OCI-LY3 (cell line): ENCODE measurements at regions not wholly inside any gene's neighbourhood (a gene's known extent, or its start where the extent isn't known, plus 50 kb on each side); places are given as distances from the start of the nearest gene placed in this dataset.

Experiments
- H2AFZ ChIP-seq: fragments of 200-600, 300-600 bp; shearing (Covaris generic); 2 replicates; pipeline ENCODE4 v1.6.0; 2014; ENCODE audit warnings: antibody characterized with exemption, low read depth, low read length
- H3K27ac ChIP-seq: fragments of 200-600, 300-600 bp; sonication (generic); 2 replicates; pipeline ENCODE4 v1.5.1; 2014; ENCODE audit warnings: mild to moderate bottlenecking, low read length, moderate library complexity, mixed read lengths
- H3K27me3 ChIP-seq: fragments of 200-600, 300-600 bp; sonication (generic); 2 replicates; pipeline ENCODE4 v1.6.1; 2014; ENCODE audit warnings: low read depth, low read length, mixed read lengths
- H3K36me3 ChIP-seq: fragments of 200-600, 300-600 bp; sonication (generic); replicated peaks from 2 replicates; pipeline ENCODE3; 2014; ENCODE audit warnings: low read depth, low read length, mixed read lengths
- H3K4me1 ChIP-seq: fragments of 300-600, 200-600 bp; sonication (generic); 2 replicates; pipeline ENCODE4 v1.6.1; 2014; ENCODE audit warnings: low read length, mixed read lengths
- H3K4me2 ChIP-seq: fragments of 200-600, 300-600 bp; sonication (generic); 2 replicates; pipeline ENCODE4 v1.6.1; 2014; ENCODE audit warnings: low read length, mixed read lengths
- H3K4me3 ChIP-seq: fragments of 300-600, 200-600 bp; sonication (generic); 2 replicates; pipeline ENCODE4 v1.5.1; 2014; ENCODE audit warnings: antibody characterized with exemption, mild to moderate bottlenecking, low read length, moderate library complexity
- H3K79me2 ChIP-seq: fragments of 300-600, 200-600 bp; shearing (Covaris generic); 2 replicates; pipeline ENCODE4 v1.6.1; 2014; ENCODE audit warnings: mild to moderate bottlenecking, low read length, mixed read lengths
- H3K9ac ChIP-seq: fragments of 300-600, 200-600 bp; shearing (Covaris generic); 2 replicates; pipeline ENCODE4 v1.6.0; 2014; ENCODE audit warnings: mild to moderate bottlenecking, low read length, moderate library complexity
- H3K9me3 ChIP-seq: fragments of 200-600, 300-600 bp; shearing (Covaris generic); 2 replicates; pipeline ENCODE4 v1.6.1; 2014; ENCODE audit warnings: low read length, mixed read lengths; ENCODE audit not compliant: insufficient read depth
- H4K20me1 ChIP-seq: fragments of 200-600, 300-600 bp; sonication (generic); 2 replicates; pipeline ENCODE4 v1.6.1; 2016; ENCODE audit warnings: low read length, mixed read lengths; ENCODE audit not compliant: insufficient read depth
- CTCF ChIP-seq: fragments of 200-600, 300-600 bp; sonication (generic); IDR thresholded peaks from 2 replicates; pipeline ENCODE4 v1.5.1; 2014; ENCODE audit warnings: antibody characterized with exemption, low read length, low read depth
- EZH2phosphoT487 ChIP-seq: fragments of 200-600 bp; shearing (Covaris generic); IDR thresholded peaks from 2 replicates; pipeline ENCODE4 v1.6.1; 2018; ENCODE audit warnings: antibody characterized with exemption, mixed run types, low read depth

GRCh38 chr7:43040461-43040860, 72.0 kb upstream of the HECW1 start:
- no peak overlapping the region for H3K4me3 ChIP-seq
- peaks cover 7% of the 10 kb centered on the region for H3K36me3 ChIP-seq
- peaks cover 9% of the 10 kb centered on the region for H3K4me1 ChIP-seq
- no peaks in the 10 kb centered on the region for H3K79me2 ChIP-seq
- H3K27me3 ChIP-seq: no peaks in the 10 kb centered on the region
- H2AFZ ChIP-seq: no peak overlapping the region
- no peak overlapping the region for H3K27ac ChIP-seq
- H3K9ac ChIP-seq: no peak overlapping the region
- TF ChIP-seq CTCF: no peak
- no peak for TF ChIP-seq EZH2phosphoT487
- no peaks in the 10 kb centered on the region for H4K20me1 ChIP-seq
- no peak overlapping the region for H3K4me2 ChIP-seq
- H3K9me3 ChIP-seq: peaks cover 3% of the 10 kb centered on the region; the same call in 1 of the 2 replicates

- Histone ChIP-seq H3K9me3 (peaks cover 3% of the 10 kb centered on the region; the same call in 1 of the 2 replicates), H3K4me1 (peaks cover 15% of the 10 kb centered on the region), H3K4me2 (no peak overlapping the region), H3K27ac (no peak overlapping the region), H3K36me3 (peaks cover 7% of the 10 kb centered on the region), H2AFZ (no peak overlapping the region), H3K9ac (no peak overlapping the region), H3K4me3 (no peak overlapping the region), H3K79me2 (no peaks in the 10 kb centered on the region), H3K27me3 (no peaks in the 10 kb centered on the region), H4K20me1 (no peaks in the 10 kb centered on the region)
- no peak for TF ChIP-seq EZH2phosphoT487
- no peak for TF ChIP-seq CTCF
Measured at GRCh38 chr7:43041105-43041504, 71.3 kb upstream of the HECW1 start.

- H3K4me2 ChIP-seq: no peak overlapping the region
- H3K36me3 ChIP-seq: peaks cover 4% of the 10 kb centered on the region
- peaks cover 3% of the 10 kb centered on the region; the same call in 1 of the 2 replicates for H3K9me3 ChIP-seq
- no peak for TF ChIP-seq EZH2phosphoT487
- no peak for TF ChIP-seq CTCF
- no peak overlapping the region for H3K27ac ChIP-seq
- no peak overlapping the region for H3K4me3 ChIP-seq
- H3K27me3 ChIP-seq: no peaks in the 10 kb centered on the region
- H3K9ac ChIP-seq: no peak overlapping the region
- no peak overlapping the region for H2AFZ ChIP-seq
- peaks cover 22% of the 10 kb centered on the region for H3K4me1 ChIP-seq
- no peaks in the 10 kb centered on the region for H4K20me1 ChIP-seq
- no peaks in the 10 kb centered on the region for H3K79me2 ChIP-seq
Measured at GRCh38 chr7:43041724-43042123, 70.7 kb upstream of the HECW1 start.

- TF ChIP-seq CTCF: no peak
- no peak for TF ChIP-seq EZH2phosphoT487
- Histone ChIP-seq H3K36me3 (peaks cover 4% of the 10 kb centered on the region), H3K27me3 (no peaks in the 10 kb centered on the region), H4K20me1 (no peaks in the 10 kb centered on the region), H3K27ac (no peak overlapping the region), H3K9ac (no peak overlapping the region), H3K4me2 (no peak overlapping the region), H3K9me3 (peaks cover 3% of the 10 kb centered on the region; the same call in 1 of the 2 replicates), H3K79me2 (no peaks in the 10 kb centered on the region), H3K4me1 (peaks cover 26% of the 10 kb centered on the region), H2AFZ (no peak overlapping the region), H3K4me3 (no peak overlapping the region)
Measured at GRCh38 chr7:43042302-43042701, 70.1 kb upstream of the HECW1 start.
